OCI-LY1 (cell line): ENCODE measurements at regions not wholly inside any gene's neighbourhood (a gene's known extent, or its start where the extent isn't known, plus 50 kb on each side); places are given as distances from the start of the nearest gene placed in this dataset.

Experiments used
- EZH2 ChIP-seq: fragments of 200-600 bp; sonication (generic), shearing (Covaris generic); IDR thresholded peaks from 2 replicates; pipeline ENCODE4 v1.8.0; 2017; ENCODE audit warnings: borderline replicate concordance, mixed run types, mild to moderate bottlenecking, antibody characterized with exemption, low read length, moderate library complexity, mixed read lengths
- TF ChIP-seq, protein P1 (sequence below): fragments of 200-600 bp; sonication (generic), shearing (Covaris generic); IDR thresholded peaks from 2 replicates; pipeline ENCODE4 v1.5.1; 2017; ENCODE audit warnings: mild to moderate bottlenecking, antibody characterized with exemption, low read length, moderate library complexity, mixed read lengths

DNA sequence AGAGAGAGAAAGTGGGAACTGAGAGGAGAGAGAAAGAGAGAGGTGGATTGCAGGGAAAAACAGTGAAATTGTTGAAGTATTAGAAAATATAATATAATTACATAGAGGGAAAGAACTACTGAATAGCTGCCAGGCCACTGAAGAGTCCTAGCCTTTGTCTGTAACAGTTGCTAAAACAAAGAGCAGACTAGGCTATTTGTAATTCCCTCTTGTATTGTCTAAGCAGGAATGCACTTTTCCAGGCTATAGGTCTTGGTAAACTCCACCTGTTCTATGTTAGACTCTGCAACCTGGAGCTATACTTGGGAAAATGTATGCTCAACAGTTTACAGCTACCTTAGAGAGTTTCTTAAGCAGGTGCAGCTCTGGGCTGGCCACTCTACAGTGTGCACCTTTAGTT is 1063.3 kb downstream of the ADGRL3 start:
- TF ChIP-seq EZH2, result no peak
- TF ChIP-seq, protein P1, sequence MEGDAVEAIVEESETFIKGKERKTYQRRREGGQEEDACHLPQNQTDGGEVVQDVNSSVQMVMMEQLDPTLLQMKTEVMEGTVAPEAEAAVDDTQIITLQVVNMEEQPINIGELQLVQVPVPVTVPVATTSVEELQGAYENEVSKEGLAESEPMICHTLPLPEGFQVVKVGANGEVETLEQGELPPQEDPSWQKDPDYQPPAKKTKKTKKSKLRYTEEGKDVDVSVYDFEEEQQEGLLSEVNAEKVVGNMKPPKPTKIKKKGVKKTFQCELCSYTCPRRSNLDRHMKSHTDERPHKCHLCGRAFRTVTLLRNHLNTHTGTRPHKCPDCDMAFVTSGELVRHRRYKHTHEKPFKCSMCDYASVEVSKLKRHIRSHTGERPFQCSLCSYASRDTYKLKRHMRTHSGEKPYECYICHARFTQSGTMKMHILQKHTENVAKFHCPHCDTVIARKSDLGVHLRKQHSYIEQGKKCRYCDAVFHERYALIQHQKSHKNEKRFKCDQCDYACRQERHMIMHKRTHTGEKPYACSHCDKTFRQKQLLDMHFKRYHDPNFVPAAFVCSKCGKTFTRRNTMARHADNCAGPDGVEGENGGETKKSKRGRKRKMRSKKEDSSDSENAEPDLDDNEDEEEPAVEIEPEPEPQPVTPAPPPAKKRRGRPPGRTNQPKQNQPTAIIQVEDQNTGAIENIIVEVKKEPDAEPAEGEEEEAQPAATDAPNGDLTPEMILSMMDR, result no peak
